H1 (cell line): ENCODE measurements at regions not wholly inside any gene's neighbourhood (a gene's known extent, or its start where the extent isn't known, plus 50 kb on each side); places are given as distances from the start of the nearest gene placed in this dataset. TPM values are rescaled to one million over a fixed set of nuclear protein-coding genes. Genes with fewer than 3 reads are reported as not detected.

Source experiments
- small RNA-seq: library from polyadenylated mRNA; stranded (forward); fragments of <200 nt; extraction: miRNeasy Mini kit (QIAGEN cat#:217004); gene quantifications from one replicate; pipeline ENCODE3, GENCODE V24; 2013; ENCODE audit not compliant: insufficient read depth

Small RNAs in the stretch of these regions (small RNA-seq; reads per million reads assigned to genes)
- not detected for gene RN7SL82P
